HL-60/S4 (cell line): ENCODE measurements at regions not wholly inside any gene's neighbourhood (a gene's known extent, or its start where the extent isn't known, plus 50 kb on each side); places are given as distances from the start of the nearest gene placed in this dataset.
"Not testable (repeated sequence)": the region's sequence is repeated elsewhere in the genome, so short reads cannot be mapped to it uniquely, and the experiment has no call there.

Experiments used
- in situ Hi-C: fragments of 300-500 bp; cut with MboI; formaldehyde crosslinking; loops from 2 replicates; pipeline ENCODE4 v1.14.3; 2022; ENCODE audit warnings: low sequenced_read_pairs

DNA sequence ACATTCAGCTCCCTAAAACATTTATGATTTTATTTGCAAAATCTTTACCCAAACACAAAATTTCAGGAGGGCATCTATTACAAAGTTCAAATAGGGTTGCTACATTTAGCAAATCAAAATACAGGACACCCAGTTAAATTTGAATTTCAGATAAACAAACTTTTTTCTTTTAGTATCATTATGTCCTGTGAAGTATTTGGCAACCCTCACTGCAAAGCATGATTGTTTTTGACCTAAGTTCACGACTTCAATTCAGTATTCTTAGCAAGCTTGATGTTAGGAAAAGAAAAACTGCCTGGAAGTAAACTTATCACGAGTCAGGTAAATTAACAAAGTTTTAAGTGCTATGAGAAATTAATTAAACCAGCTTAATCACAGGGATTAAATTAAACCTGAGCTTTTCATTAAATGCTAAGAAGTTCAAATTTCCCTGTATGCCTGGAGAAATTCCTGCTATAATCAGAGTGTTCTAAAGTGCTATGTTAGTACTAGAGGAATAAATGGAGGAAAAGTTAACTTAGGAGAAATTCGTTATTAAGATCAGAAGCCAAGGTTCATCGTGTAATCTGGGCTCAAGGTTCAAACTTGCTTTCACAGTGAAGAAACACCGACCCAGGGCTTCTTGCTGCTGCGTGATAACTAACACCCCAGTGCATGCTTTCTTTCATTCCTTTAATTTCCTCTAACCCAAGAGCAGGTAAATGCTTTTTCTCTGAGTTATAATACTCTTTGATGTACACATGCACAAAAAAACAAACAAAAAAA is 298.1 kb downstream of the FOXO1 start:
- in situ Hi-C loops = no loop called here

DNA sequence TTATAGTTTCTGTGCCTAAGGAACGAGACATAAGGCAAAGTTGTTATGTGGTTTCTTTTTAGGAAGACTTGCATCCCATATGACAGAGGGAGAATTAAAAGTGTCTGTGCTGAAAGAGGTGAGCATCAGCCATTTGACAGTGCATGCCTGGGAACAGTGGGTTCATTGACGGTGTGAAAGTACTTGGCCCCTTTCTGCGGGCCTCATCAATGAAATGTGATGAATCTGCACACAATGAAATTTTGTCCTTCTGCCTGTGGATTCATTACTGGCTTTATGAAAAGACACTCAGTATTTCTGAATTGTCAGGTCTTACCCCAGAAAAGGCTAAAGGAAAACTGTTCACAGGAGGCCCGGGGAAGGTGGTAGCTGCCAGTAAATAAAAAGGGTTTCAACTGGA is 295.8 kb downstream of the FOXO1 start:
- in situ Hi-C loops = no loop called here

DNA sequence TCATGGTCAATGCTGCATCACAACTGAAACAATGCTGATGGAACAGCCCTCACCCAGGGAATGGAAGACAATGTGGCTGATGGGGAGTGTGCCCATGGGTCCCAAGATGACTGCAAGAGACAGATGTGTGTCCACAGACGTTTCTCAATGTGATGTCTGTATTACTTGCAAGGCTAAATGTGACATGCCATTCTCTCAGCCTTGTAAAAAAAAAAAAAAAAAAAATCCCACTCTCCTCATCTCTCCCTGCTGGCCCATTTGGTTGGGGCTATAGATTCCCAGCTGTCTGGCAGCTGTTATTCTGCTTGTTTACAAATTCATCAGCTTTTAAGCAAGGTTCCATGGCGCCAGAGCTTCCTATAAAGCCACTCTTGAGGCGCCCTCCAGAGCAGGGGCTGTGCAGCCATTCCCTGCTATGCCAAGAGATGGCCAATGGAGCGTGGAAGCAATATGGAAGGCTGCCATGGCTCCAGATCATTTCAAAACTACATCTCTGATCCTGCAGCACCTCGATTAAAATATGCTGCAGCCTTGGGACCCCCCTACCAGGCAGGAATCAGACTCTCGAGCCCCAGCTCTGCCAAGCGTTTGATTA is 294.8 kb downstream of the FOXO1 start:
- in situ Hi-C loops = no loop called here

DNA sequence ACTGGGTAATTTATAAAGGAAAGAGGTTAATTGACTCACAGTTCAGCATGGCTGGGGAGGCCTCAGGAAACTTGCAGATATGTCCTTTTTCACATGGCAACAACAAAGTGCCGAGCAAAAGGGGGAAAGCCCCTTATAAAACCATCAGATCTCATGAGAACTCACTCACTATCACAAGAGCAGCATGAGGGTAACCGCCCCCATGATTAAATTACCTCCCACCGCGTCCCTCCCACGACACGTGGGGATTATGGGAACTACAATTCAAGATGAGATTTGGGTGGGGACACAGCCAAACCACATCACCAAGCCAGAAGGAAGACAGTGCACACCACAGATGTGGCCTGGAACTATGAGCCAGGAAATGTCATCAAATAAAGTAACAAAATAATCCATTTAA is 292.8 kb downstream of the FOXO1 start:
- in situ Hi-C loops = not testable (repeated sequence)

DNA sequence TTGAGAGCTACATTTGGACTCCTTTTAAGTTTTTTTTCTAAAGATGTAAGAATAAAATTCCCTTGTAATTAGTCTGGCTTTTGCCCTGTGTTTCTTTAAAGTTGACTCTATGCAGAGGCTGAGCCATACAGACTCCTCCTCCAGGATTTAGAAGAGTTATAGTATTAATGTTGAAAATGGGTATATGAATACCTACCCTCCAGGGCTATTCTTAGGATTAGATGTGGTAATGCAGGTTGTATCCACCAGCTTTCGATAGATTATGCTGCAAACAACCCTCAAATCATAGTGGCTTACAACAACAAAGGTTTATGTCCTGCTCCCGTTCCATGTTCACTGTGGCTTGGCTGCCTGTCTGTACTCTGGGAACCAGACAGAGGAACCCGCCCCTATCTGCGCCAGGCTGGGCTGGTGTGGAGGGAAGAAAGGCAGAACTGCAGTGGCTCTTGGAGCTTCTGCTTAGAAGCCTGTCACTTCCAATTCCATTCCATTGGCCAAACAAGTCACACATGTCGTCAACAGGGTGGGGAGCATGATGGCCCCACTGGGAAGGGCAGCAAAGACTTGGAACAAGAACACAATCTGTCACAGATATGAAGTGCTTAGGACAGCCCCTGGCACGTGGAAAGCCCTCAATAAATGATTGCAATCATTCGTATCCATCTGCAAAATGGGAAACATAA is 290.8 kb downstream of the FOXO1 start:
- in situ Hi-C loops = no loop called here

DNA sequence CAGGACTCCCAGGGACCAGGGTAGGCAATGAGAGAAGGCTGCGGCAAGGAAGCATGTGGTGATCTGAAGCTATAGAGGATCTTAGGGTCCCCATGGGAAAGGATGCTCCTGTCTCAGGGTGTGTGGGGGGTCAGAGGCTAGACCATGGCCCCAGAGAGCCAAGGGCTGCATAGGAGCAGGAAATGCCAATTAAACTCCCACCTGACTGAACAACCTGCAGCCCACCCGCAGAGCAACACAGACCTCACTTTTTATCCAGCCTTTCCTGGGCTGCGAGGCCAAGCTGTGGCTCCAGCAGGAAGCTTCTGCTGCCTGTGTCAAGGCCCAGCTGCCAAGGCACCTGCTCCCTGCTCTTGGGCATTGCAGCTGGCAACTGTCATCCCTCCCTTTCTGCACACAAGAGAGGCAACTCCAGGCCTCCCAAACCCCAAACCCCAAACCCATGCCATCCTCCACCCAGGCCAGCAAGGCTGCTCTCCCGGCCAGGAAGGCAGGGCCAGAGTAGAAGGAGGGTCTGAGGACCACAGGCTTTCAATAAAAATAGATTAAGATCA is 290.1 kb downstream of the FOXO1 start:
- in situ Hi-C loops = no loop called here

DNA sequence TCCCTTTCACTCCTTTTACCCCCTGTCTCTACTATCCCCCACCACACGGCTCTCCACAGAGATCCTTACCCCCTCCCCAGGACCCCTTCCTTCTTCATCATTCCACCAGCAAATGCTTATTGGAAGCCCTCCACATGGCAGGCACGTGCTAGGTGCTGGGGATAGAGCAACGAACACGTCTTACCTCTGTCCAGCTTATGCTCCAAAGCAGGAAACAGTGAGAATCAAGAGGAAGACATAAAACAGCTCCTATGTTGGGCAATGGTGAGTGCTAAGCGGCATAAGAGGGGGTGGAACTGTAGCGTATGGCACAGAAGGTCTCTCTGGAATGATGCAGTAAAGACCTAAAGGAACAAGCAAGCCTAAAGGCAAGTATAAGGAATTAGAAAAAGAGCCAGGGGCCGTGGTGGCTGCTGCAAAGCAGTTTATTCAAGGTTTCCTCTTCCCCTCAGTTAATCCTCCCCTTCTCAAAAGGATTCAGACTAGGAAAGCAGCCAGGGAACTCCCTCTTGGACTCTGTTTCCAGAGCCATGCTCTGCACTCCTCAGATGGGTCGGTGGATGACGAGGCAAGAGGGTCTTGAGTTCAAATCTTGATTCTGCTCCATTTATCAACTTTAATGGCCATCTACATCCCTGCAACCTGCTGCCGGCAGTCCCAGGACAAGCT is 289.4 kb downstream of the FOXO1 start:
- in situ Hi-C loops = no loop called here

DNA sequence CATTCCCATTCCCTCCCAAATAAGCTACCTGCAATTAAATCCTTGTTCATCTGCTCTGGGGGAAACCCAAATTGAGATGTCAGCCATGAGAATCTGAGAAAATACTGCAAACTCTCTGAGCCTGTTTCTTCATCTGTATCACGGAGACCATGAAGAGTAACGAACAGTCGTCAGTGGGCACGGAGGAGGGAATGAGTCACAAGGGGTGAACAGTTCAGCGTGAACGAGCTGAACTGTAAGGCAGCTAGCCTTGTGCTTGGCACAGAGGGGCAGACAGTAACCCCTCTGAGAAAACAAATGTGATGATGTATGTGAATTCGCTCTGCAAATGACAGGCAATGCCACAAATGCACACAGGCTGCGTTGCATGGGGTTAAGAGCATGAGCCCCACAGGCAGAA is 288.7 kb downstream of the FOXO1 start:
- in situ Hi-C loops = no loop called here

DNA sequence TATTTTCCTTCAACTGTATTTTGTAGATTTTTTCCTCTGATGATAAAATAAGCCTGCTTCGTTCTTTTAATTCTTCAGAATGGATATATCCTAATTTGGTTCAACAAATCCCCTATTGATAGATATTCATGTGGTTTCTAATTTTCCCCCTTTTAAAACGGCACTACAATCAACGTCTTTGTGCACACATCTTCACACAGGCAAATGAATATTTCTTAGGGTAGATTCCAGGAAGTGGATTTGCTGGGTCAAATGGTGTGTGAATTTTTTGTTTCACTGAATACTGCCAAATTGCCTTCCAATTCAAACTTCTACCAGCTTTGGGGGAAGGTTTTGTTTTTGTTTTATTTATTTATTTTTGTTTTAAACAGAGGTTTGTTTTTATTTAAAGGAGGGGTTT is 287.2 kb downstream of the FOXO1 start:
- in situ Hi-C loops = no loop called here

DNA sequence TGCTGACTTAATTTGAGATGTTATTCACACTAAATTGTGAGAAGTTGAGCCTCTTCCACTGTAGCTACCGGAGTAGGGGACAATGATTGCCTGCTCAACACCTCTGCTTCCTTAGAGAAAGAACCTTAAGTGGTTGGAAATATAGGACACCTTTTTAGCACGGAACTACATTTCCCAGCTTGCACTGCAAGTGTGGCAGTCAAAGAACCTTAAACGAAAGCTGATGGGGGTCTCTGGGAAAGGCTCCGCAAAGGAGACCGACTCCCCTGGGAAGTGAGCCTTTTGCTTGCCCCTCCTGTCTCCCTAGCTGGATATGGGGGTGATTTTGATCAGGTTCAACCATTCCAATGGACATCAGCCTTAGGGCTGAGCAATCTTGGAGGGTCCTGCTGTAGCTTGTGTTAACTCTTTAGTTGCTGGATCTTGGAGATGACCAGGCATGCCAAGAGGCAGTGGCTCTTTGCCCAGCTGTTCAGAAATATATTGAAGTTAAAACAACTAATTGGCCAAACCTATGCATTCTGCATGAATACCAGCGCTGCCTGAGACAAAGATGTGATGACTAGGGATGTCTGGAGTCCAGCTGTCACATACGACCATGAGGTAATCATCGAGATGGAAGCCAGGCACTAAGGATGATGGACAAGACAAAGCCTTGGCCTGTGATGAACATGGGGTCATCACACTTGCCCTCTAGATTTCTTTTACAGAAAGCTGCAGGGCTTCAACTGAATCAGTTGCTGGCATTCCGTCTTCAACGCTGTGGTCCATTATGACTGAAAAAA is 286.5 kb downstream of the FOXO1 start:
- in situ Hi-C loops = no loop called here

DNA sequence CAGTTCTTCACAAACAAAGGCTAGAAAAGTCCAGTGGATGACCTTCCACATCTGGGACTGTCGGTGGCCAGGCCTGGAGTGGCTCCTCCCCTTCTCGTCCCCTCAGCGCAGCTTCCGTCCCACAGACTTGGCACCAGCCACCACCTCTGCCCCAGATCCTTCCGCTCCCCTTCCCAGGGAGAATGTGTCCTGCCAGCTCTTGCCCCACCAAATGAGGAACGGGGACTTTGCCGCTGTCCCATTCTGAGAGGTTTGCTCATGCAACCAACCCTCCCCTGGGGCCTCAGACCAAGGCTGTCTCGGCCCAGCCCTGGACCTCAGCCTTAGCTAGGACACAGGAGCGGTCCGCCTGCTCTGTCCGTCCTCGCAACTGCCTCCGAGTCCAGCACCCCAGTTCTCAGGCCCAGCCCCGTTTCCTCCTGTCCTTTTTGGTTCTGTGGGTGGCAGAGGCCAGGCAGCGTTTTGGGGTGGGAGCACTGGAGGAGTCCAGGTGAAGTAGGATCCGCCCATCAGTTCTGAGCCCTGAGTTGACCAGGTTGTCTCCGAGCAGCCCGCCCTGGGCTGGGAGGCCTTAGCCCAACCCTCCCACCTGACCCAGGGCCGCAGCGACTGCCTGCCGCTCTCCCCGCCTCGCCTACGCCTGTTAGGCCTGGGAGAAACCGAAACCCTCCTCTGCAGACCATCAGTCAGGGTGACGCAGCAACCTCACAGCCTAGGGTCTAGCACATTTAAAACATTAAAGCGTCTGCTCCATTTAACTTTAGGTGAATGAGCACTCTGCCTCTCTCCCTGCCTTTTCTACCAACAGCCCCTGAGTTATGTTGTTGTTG is 284.3 kb downstream of the FOXO1 start:
- in situ Hi-C loops = no loop called here

DNA sequence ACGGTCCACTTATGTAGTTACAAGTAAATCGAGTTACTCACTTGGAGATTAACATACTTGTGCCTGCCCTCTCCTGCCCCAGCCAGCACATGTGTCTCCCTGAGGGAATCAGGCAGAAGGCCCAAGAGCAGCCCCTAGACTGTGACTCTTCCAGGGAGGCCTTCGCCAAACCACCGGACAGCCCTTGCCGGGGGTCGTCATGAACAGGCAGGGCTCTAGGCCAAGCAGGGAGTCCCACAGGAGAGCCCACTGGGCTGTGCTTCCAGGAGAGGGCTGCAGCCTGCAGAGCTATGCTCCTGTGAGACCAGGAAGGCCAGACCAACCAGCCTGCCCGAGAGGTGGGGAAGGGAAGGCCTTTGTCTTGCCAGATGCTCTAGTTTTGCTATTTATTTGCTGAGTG is 283.3 kb downstream of the FOXO1 start:
- in situ Hi-C loops = no loop called here

DNA sequence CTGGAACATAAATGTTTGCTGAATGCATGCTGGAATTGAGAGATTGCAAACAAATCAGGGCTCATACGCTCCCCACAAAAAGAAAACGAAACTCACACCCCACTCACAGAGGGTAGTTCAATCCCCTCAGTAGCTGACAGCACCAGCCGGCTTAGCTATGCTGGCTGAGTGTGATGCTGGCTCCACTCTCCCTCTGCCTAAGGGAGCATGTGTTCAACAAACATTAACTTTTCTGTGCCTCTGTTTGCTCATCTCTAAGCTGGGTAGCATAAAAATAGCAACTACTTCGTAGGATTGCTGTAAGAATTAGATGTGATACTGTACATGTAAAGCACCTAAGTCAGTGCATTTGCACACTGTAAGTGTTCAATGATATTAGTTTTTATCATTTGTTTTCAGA is 282.6 kb downstream of the FOXO1 start:
- in situ Hi-C loops = no loop called here

DNA sequence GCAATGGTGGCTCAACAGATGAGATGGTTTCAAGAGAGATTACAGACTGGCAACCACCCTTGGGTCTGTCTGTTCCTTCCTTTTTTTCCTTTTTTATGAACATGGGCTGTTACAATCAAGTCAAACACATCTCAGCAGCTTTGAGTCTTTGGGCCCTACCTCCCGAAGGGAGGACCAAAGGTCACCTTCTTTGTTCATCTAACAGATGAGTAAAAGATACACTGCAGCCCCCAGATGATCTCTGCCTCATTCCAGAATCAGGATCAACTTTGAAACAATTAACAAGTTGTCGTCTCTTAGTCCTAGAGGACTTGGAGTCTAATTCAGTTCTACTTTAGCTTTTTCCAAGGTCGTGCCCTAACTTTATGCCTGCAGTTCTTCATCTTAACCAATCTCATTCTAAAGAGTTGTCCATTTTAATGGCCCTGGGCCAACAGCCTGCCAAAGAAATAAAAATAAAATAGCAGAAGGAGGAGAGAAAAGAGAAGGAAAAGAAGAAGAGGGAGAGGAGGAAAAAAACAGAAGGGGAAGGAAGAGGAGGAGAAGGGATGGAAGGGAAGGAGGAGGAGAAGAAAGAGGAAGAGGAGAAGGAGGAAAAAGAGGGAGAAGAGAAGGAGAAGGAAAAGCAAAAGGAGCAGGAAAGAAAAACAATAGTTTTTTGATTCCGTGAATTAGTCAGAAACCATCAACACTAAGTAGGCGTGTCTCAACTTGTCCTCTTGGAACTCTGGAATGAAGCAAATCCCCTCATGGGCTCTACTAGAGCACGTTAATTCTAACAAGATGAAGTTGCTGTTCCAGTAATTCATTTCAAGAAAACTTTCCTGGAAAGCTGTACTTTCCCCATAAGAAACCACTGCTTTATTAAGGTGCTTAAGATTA is 281.2 kb downstream of the FOXO1 start:
- in situ Hi-C loops = no loop called here

DNA sequence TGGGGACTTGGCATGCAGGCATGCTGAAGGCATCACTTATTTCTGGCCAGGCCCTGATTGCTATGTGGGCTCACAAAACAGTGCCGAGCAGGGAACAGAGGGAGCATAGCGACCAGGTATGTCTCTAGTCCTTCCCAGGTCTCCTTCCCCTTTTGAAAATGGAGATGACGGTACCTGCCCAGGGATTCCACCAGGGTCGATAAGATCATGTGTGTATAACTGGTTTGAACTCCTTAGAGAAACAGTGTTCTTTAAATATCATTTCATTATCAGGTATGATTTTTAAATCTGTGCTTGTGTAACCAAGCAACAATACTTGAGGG is 280.6 kb downstream of the FOXO1 start:
- in situ Hi-C loops = no loop called here

DNA sequence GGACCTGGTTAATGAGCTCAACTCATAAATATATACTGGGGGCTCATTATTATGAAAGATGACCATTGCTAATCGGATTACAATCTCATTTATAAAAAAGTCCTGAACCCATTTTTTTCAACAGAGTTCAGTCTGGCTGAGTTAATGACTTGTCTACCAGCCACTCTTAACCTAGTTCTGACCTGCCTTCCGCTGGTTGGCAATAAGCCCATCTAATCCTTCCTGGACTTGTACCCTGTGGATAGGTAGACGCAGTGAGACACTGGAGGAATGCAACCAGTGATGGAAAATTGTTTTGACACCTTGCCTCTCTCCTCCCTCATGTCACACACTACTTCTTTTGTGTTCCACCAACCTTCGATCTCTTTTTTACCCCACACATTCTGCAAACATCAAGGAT is 279.9 kb downstream of the FOXO1 start:
- in situ Hi-C loops = no loop called here

DNA sequence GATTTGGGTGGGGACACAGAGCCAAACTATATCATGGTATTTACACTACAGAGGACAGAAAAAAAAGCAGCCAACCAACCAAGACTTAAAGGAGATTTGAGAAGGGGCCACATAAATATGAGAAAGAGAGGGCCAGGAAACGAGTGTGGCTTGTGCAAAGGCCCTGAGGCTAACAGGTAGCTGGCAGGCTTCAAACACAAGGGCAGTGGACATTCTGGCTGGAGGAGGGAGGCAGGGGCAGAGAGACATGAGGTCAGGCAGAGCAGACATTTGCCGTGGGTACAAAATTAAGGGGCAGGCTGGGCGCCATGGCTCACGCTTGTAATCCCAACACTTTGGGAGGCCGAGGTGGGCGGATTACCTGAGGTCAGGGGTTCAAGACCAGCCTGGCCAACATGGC is 278.7 kb downstream of the FOXO1 start:
- in situ Hi-C loops = no loop called here

DNA sequence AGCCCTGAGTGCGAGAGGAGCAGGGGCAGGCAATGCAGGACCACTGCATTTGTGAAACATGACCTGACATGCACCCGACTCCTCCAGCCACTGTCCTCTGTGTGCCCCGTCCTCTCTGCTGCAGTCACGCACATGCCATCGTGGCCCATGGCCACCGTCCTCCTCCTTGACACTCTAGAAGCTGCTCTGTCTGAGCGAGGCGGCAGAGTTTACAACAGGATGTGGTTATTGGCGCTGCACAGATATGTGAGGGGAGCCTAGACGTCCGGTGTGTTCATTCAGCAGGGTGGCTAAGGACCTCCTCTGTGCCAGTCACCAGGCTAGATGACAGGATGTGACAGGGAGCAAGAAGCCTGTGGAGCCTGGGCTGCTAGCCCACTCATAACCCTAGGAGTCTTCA is 277.8 kb downstream of the FOXO1 start:
- in situ Hi-C loops = no loop called here

DNA sequence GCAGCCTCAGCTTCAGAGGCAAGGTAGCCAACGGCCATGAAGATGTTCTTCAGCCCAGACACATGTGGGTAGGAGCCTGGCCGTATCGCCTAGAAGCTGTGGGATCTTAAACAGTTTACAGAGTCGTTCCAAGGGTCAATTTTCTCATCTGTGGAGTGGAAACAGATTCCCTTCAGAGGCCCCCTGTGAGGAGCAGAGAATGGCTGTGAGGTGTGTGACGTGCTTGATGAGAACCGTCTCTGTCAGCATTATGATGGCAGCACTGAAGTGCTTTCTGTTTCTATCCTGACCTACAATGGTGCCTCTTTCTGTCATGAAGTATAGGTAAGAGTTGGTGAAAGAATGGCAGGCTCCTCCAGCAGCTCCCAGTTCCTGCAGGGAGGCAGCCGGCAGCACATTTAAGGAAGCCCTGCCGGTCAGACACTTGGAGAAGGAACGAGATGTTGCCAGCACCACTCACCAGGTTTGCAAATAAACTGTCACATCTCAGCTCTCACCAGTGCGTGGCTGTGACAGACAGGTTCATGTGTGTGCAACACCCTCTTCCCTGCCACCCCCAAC is 277.3 kb downstream of the FOXO1 start:
- in situ Hi-C loops = no loop called here
